PFSK-1 (cell line): ENCODE measurements at regions not wholly inside any gene's neighbourhood (a gene's known extent, or its start where the extent isn't known, plus 50 kb on each side); places are given as distances from the start of the nearest gene placed in this dataset.

Experiments used
- POLR2AphosphoS5 ChIP-seq: IDR thresholded peaks from 2 replicates; pipeline ENCODE4 v1.6.1; 2012; ENCODE audit warnings: low read depth, mild to moderate bottlenecking, control low read depth, low read length, moderate library complexity
- SIN3A ChIP-seq: IDR thresholded peaks from 2 replicates; pipeline ENCODE4 v1.6.1; 2012; ENCODE audit warnings: mild to moderate bottlenecking, low read length, moderate library complexity, borderline replicate concordance; ENCODE audit not compliant: insufficient read depth
- TAF1 ChIP-seq: IDR thresholded peaks from 2 replicates; pipeline ENCODE4 v1.6.1; 2012; ENCODE audit warnings: low read length, control low read depth, borderline replicate concordance; ENCODE audit not compliant: insufficient read depth

GRCh38 chr7:116327135-116327534, 116.8 kb downstream of the TES start:
- TF ChIP-seq POLR2AphosphoS5 (no peak), SIN3A (no peak), TAF1 (no peak)
